ENCODE measurements at regions not wholly inside any gene's neighbourhood (a gene's known extent, or its start where the extent isn't known, plus 50 kb on each side); places are given as distances from the start of the nearest gene placed in this dataset.
A peak's percentile ranks its signal among the peaks of the same experiment; 100 is the strongest.

GRCh38 chr18:53756610-53756972 is 467.9 kb downstream of the MBD2 start:
- DNase-seq (ENCODE audit: low spot score) (no peak), FAIRE-seq (no peak)

GRCh38 chr18:53755914-53756609 is 468.4 kb downstream of the MBD2 start:
- DNase-seq (ENCODE audit: low spot score): no peak
- FAIRE-seq: no peak

GRCh38 chr18:53754154-53754553 is 470.3 kb downstream of the MBD2 start:
- no peak for FAIRE-seq
- DNase-seq (ENCODE audit: low spot score): no peak

GRCh38 chr18:53753601-53754000 is 470.9 kb downstream of the MBD2 start:
- DNase-seq (ENCODE audit: low spot score): no peak

GRCh38 chr18:53752781-53753367 is 471.6 kb downstream of the MBD2 start:
- FAIRE-seq: no peak
- DNase-seq (ENCODE audit: low spot score): no peak

More at GRCh38 chr18:53753601-53754000, 470.9 kb downstream of the MBD2 start:
- no peak for FAIRE-seq

GRCh38 chr18:53749766-53750165 is 474.7 kb downstream of the MBD2 start:
- DNase-seq (ENCODE audit: low spot score) (no peak), FAIRE-seq (no peak)

GRCh38 chr18:53747663-53748160 is 476.8 kb downstream of the MBD2 start:
- no peak for FAIRE-seq
- no peak for DNase-seq (ENCODE audit: low spot score)

GRCh38 chr18:53747210-53747609 is 477.3 kb downstream of the MBD2 start:
- DNase-seq (ENCODE audit: low spot score): no peak
- FAIRE-seq: no peak

GRCh38 chr18:53745986-53746385 is 478.5 kb downstream of the MBD2 start:
- DNase-seq (ENCODE audit: low spot score) (no peak), FAIRE-seq (no peak)

GRCh38 chr18:53745224-53745967 is 479.1 kb downstream of the MBD2 start:
- FAIRE-seq: no peak
- DNase-seq (ENCODE audit: low spot score): peak; percentile 6

GRCh38 chr18:53739700-53740099 is 484.8 kb downstream of the MBD2 start:
- FAIRE-seq (no peak), DNase-seq (ENCODE audit: low spot score) (no peak)

GRCh38 chr18:53735526-53735925 is 488.9 kb downstream of the MBD2 start:
- DNase-seq (ENCODE audit: low spot score) (no peak), FAIRE-seq (no peak)

GRCh38 chr18:53715243-53715853 is 509.1 kb downstream of the MBD2 start:
- no peak for DNase-seq (ENCODE audit: low spot score)
- no peak for FAIRE-seq

- FAIRE-seq (no peak), DNase-seq (ENCODE audit: low spot score) (no peak)
Measured at GRCh38 chr18:53710080-53710479, 514.4 kb downstream of the MBD2 start.

- FAIRE-seq (no peak), DNase-seq (ENCODE audit: low spot score) (no peak)
Measured at GRCh38 chr18:53702480-53702879, 522.0 kb downstream of the MBD2 start.

- FAIRE-seq: no peak
- no peak for DNase-seq (ENCODE audit: low spot score)
Measured at GRCh38 chr18:53701697-53702096, 522.8 kb downstream of the MBD2 start.

- DNase-seq (ENCODE audit: low spot score) (peak; percentile 37), FAIRE-seq (no peak)
Measured at GRCh38 chr18:53698907-53699306, 525.6 kb downstream of the MBD2 start.

GRCh38 chr18:53689886-53690285 is 534.6 kb downstream of the MBD2 start:
- no peak for FAIRE-seq
- no peak for DNase-seq (ENCODE audit: low spot score)

GRCh38 chr18:53686965-53687364 is 537.5 kb downstream of the MBD2 start:
- DNase-seq (ENCODE audit: low spot score): no peak
- FAIRE-seq: no peak

- DNase-seq (ENCODE audit: low spot score) (no peak), FAIRE-seq (no peak)
Measured at GRCh38 chr18:53682796-53683195, 541.7 kb downstream of the MBD2 start.

GRCh38 chr18:53677480-53677879 is 547.0 kb downstream of the MBD2 start:
- DNase-seq (ENCODE audit: low spot score): no peak
- FAIRE-seq: no peak

- FAIRE-seq (no peak), DNase-seq (ENCODE audit: low spot score) (no peak)
Measured at GRCh38 chr18:53665701-53666100, 558.8 kb downstream of the MBD2 start.

All from urothelium cell line (cell line).